CD14-positive monocyte (primary cell): ENCODE measurements at regions not wholly inside any gene's neighbourhood (a gene's known extent, or its start where the extent isn't known, plus 50 kb on each side); places are given as distances from the start of the nearest gene placed in this dataset.

Experiments
- DNase-seq, 3 donors: peaks; one replicate each; pipeline ENCODE4 v3.0.0-alpha.2; 2011 to 2022
- H2AFZ ChIP-seq: 2 replicates; pipeline ENCODE4 v1.6.0; 2012; ENCODE audit warnings: mild to moderate bottlenecking, low read depth, low read length, inconsistent platforms; ENCODE audit not compliant: insufficient read depth, poor library complexity, severe bottlenecking
- H3K27ac ChIP-seq, 2 donors: 1 replicate in 1 of 2; 2 replicates in 1 of 2; pipeline ENCODE4 v1.5.1; 2012 to 2013; ENCODE audit warnings: low read length in 2 of 2, control low read depth in 1 of 2, inconsistent platforms in 1 of 2, low read depth in 1 of 2, mild to moderate bottlenecking in 1 of 2
- H3K27me3 ChIP-seq, 2 donors: one replicate each; pipeline versions ENCODE4 v1.6.0 to v1.6.1; 2011 to 2013; ENCODE audit warnings: low read length in 2 of 2; ENCODE audit not compliant: control insufficient read depth in 2 of 2, insufficient read depth in 2 of 2
- H3K36me3 ChIP-seq, 2 donors: replicated peaks in 1 of 2; 1 replicate in 1 of 2; 2 replicates in 1 of 2; pipeline versions ENCODE4 v1.5.1 to v1.6.1; 2012 to 2013; ENCODE audit warnings: low read length in 2 of 2, control low read depth in 1 of 2, inconsistent platforms in 1 of 2, mild to moderate bottlenecking in 1 of 2; ENCODE audit not compliant: insufficient read depth in 2 of 2, control insufficient read depth in 1 of 2
- H3K4me1 ChIP-seq, 2 donors: 1 replicate in 1 of 2; 2 replicates in 1 of 2; pipeline versions ENCODE4 v1.5.1 to v1.6.1; 2012 to 2013; ENCODE audit warnings: low read length in 2 of 2, control low read depth in 1 of 2, inconsistent platforms in 1 of 2, mild to moderate bottlenecking in 1 of 2, moderate library complexity in 1 of 2; ENCODE audit not compliant: insufficient read depth in 2 of 2, control insufficient read depth in 1 of 2
- H3K4me2 ChIP-seq: replicated peaks from 2 replicates; pipeline ENCODE3; 2012; ENCODE audit warnings: low read length, moderate library complexity, mild to moderate bottlenecking; ENCODE audit not compliant: poor library complexity, severe bottlenecking; ENCODE audit errors: extremely low read depth
- H3K4me3 ChIP-seq, 3 experiments: fragments of 200-600 bp in 1 of 3; sonication (generic) in 1 of 3; replicated peaks in 1 of 3; 1 replicate in 2 of 3; 2 replicates in 1 of 3; pipeline ENCODE4 v1.5.1; 2011 to 2013; ENCODE audit warnings: low read length in 3 of 3, mild to moderate bottlenecking in 3 of 3, control low read depth in 2 of 3, low read depth in 2 of 3, inconsistent platforms in 1 of 3, moderate library complexity in 1 of 3
- H3K79me2 ChIP-seq: 2 replicates; pipeline ENCODE4 v1.6.0; 2012; ENCODE audit warnings: mild to moderate bottlenecking, control low read depth, inconsistent platforms, low read length, moderate library complexity; ENCODE audit not compliant: insufficient read depth
- H3K9ac ChIP-seq: 2 replicates; pipeline ENCODE4 v1.6.0; 2017; ENCODE audit warnings: low read length, mild to moderate bottlenecking; ENCODE audit not compliant: insufficient read depth, poor library complexity, severe bottlenecking
- H3K9me3 ChIP-seq, 2 donors: replicated peaks in 1 of 2; 1 replicate in 1 of 2; 2 replicates in 1 of 2; pipeline versions ENCODE4 v1.5.1 to v1.6.1; 2012 to 2013; ENCODE audit warnings: low read length in 2 of 2, control low read depth in 1 of 2; ENCODE audit not compliant: control insufficient read depth in 1 of 2, insufficient read depth in 1 of 2
- H4K20me1 ChIP-seq: 2 replicates; pipeline ENCODE4 v1.6.0; 2012; ENCODE audit warnings: mild to moderate bottlenecking, low read length, control low read depth, moderate library complexity; ENCODE audit not compliant: insufficient read depth
- H3K27ac Mint-ChIP-seq, 7 donors: one replicate each; pipeline ENCODE4 v1.8.0; 2020; ENCODE audit warnings: mild to moderate bottlenecking in 7 of 7, mixed read lengths in 7 of 7, moderate library complexity in 6 of 7, inconsistent platforms in 2 of 7
- H3K27me3 Mint-ChIP-seq, 3 donors: one replicate each; pipeline ENCODE4 v1.8.0; 2021 to 2022; ENCODE audit warnings: low read depth in 3 of 3, mild to moderate bottlenecking in 3 of 3, mixed read lengths in 3 of 3, moderate library complexity in 3 of 3, inconsistent platforms in 1 of 3
- H3K36me3 Mint-ChIP-seq, 2 donors: one replicate each; pipeline ENCODE4 v1.8.0; 2020; ENCODE audit warnings: mixed read lengths in 2 of 2, inconsistent platforms in 1 of 2, mild to moderate bottlenecking in 1 of 2
- H3K4me1 Mint-ChIP-seq: one replicate; pipeline ENCODE4 v1.8.0; 2020; ENCODE audit warnings: mild to moderate bottlenecking, mixed read lengths
- H3K4me3 Mint-ChIP-seq, 2 donors: one replicate each; pipeline ENCODE4 v1.8.0; 2020; ENCODE audit warnings: mild to moderate bottlenecking in 2 of 2, mixed read lengths in 2 of 2, moderate library complexity in 1 of 2
- H3K9me3 Mint-ChIP-seq, 7 donors: one replicate each; pipeline ENCODE4 v1.8.0; 2020 to 2022; ENCODE audit warnings: mixed read lengths in 7 of 7, mild to moderate bottlenecking in 6 of 7, moderate library complexity in 6 of 7, inconsistent platforms in 2 of 7
- CTCF ChIP-seq: fragments of 200-600 bp; IDR thresholded peaks from one replicate; pipeline ENCODE4 v1.8.0; 2022; ENCODE audit warnings: antibody characterized with exemption, mild to moderate bottlenecking
- WGBS: methylation state at CpG from one replicate; pipeline ENCODE4 v1.1.5; 2013; ENCODE audit warnings: missing lambda C conversion rate; ENCODE audit not compliant: insufficient coverage; 5-methylcytosine and 5-hydroxymethylcytosine counted together
- intact Hi-C, 2 donors: fragments of 100-400 bp; cut with micrococcal nuclease; formaldehyde crosslinking; loops; one replicate each; pipeline versions ENCODE4 v1.15.0 to v1.15.1; 2023

DNA sequence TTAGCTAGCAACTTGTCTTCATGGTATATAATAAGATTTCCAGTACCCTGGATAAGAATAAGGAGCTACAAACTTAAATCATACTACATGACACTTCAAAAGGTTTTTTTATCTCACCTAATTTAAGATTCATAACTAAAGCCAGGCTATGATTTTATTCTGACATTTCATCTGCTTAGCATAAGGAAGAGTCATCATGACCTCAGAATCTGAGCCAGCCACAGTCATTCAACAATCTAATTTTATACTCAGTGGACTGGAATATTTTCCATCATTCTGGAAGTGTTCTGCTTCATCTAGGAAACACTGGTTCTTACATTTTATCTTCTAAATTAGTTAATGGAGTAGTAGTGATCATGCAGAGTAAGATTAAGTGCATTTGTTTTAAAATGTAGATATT is 102.1 kb upstream of the KCND2 start:
- DNase-seq, result no peak
- Histone ChIP-seq H3K4me1 (no peaks in the 10 kb centered on the region), H3K4me2 (no peak overlapping the region), H3K36me3 (no peaks in the 10 kb centered on the region), H3K9me3 (no peaks in the 10 kb centered on the region), H3K9ac (no peak overlapping the region), H3K79me2 (no peaks in the 10 kb centered on the region), H3K27me3 (no peaks in the 10 kb centered on the region), H4K20me1 (no peaks in the 10 kb centered on the region), H3K27ac (no peak overlapping the region), H3K4me3 (no peak overlapping the region), H2AFZ (no peak overlapping the region)
- intact Hi-C loops, result no loop called here
- no peaks in the 10 kb centered on the region for H3K36me3 Mint-ChIP-seq
- no peaks in the 10 kb centered on the region for H3K4me1 Mint-ChIP-seq
- H3K27ac Mint-ChIP-seq, result no peak overlapping the region
- no peak for TF ChIP-seq CTCF
- peaks cover 0 to 3% (median 0%) of the 10 kb centered on the region in 7 donors for H3K9me3 Mint-ChIP-seq
- peaks cover 0 to 2% (median 0%) of the 10 kb centered on the region in 3 donors for H3K27me3 Mint-ChIP-seq
- H3K4me3 Mint-ChIP-seq, result no peak overlapping the region

DNA sequence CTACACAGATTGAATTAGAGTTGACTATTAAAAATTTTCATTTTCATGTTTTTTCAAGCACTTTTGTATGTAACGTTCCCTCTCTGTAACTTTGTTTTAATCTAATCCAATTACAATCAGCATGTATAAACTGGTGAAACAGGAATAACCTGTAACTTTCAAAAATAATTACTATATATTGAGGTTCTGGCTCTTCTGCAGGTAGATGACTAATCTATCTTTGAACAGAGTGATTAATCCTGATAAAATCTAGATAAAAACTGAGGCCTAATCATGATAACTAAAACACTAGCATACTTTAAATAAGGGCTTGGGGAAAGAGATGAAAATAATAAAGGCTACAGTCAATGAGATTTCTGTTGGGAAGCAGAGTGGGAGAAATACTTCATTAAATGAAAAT is 101.6 kb upstream of the KCND2 start:
- Histone ChIP-seq H3K4me1 (no peaks in the 10 kb centered on the region), H3K9me3 (no peaks in the 10 kb centered on the region), H3K4me2 (no peak overlapping the region), H3K36me3 (no peaks in the 10 kb centered on the region), H2AFZ (no peak overlapping the region), H3K27ac (no peak overlapping the region), H3K27me3 (no peaks in the 10 kb centered on the region), H3K9ac (no peak overlapping the region), H3K79me2 (no peaks in the 10 kb centered on the region), H3K4me3 (no peak overlapping the region), H4K20me1 (no peaks in the 10 kb centered on the region)
- WGBS, result no CpG with 5 or more reads among the region's 1 CpG
- DNase-seq, result no peak
- Mint-ChIP-seq H3K27me3 (peaks cover 0 to 2% (median 0%) of the 10 kb centered on the region in 3 donors), H3K27ac (no peak overlapping the region), H3K36me3 (no peaks in the 10 kb centered on the region), H3K4me3 (no peak overlapping the region), H3K4me1 (no peaks in the 10 kb centered on the region), H3K9me3 (peaks cover 0 to 4% (median 0%) of the 10 kb centered on the region in 7 donors)
- TF ChIP-seq CTCF, result no peak
- intact Hi-C loops, result no loop called here
